ENCODE measurements at regions not wholly inside any gene's neighbourhood (a gene's known extent, or its start where the extent isn't known, plus 50 kb on each side); places are given as distances from the start of the nearest gene placed in this dataset.

GRCh38 chr16:77085981-77086380, 105.0 kb upstream of the MON1B start:
- TF ChIP-seq TAF1 (IDR thresholded peaks at IDR 0.05; ENCODE audit: borderline replicate concordance, insufficient read depth, low read length) (no peak), POLR2AphosphoS5 (IDR thresholded peaks at IDR 0.05; ENCODE audit: low read depth, low read length) (no peak), FOXP2 (optimal IDR thresholded peaks at IDR 0.05; ENCODE audit: borderline replicate concordance, extremely low read depth, extremely low read length, insufficient read depth) (no peak), SIN3A (IDR thresholded peaks at IDR 0.05; ENCODE audit: borderline replicate concordance, insufficient read depth, low read length) (no peak)
- TF ChIP-seq, protein P1, sequence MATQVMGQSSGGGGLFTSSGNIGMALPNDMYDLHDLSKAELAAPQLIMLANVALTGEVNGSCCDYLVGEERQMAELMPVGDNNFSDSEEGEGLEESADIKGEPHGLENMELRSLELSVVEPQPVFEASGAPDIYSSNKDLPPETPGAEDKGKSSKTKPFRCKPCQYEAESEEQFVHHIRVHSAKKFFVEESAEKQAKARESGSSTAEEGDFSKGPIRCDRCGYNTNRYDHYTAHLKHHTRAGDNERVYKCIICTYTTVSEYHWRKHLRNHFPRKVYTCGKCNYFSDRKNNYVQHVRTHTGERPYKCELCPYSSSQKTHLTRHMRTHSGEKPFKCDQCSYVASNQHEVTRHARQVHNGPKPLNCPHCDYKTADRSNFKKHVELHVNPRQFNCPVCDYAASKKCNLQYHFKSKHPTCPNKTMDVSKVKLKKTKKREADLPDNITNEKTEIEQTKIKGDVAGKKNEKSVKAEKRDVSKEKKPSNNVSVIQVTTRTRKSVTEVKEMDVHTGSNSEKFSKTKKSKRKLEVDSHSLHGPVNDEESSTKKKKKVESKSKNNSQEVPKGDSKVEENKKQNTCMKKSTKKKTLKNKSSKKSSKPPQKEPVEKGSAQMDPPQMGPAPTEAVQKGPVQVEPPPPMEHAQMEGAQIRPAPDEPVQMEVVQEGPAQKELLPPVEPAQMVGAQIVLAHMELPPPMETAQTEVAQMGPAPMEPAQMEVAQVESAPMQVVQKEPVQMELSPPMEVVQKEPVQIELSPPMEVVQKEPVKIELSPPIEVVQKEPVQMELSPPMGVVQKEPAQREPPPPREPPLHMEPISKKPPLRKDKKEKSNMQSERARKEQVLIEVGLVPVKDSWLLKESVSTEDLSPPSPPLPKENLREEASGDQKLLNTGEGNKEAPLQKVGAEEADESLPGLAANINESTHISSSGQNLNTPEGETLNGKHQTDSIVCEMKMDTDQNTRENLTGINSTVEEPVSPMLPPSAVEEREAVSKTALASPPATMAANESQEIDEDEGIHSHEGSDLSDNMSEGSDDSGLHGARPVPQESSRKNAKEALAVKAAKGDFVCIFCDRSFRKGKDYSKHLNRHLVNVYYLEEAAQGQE (IDR thresholded peaks at IDR 0.05; ENCODE audit: insufficient read depth in 1 of 2, low read depth in 2 of 2, low read length in 2 of 2), result no peak

GRCh38 chr16:77090062-77090461, 100.9 kb upstream of the MON1B start:
- no peak for TF ChIP-seq FOXP2 (optimal IDR thresholded peaks at IDR 0.05; ENCODE audit: borderline replicate concordance, extremely low read depth, extremely low read length, insufficient read depth)
- TF ChIP-seq TAF1 (IDR thresholded peaks at IDR 0.05; ENCODE audit: borderline replicate concordance, insufficient read depth, low read length), result no peak
- TF ChIP-seq, protein P1 (IDR thresholded peaks at IDR 0.05; ENCODE audit: insufficient read depth in 1 of 2, low read depth in 2 of 2, low read length in 2 of 2), result no peak
- TF ChIP-seq SIN3A (IDR thresholded peaks at IDR 0.05; ENCODE audit: borderline replicate concordance, insufficient read depth, low read length), result no peak
- no peak for TF ChIP-seq POLR2AphosphoS5 (IDR thresholded peaks at IDR 0.05; ENCODE audit: low read depth, low read length)

- TF ChIP-seq SIN3A (IDR thresholded peaks at IDR 0.05; ENCODE audit: borderline replicate concordance, insufficient read depth, low read length), result no peak
- TF ChIP-seq, protein P1 (IDR thresholded peaks at IDR 0.05; ENCODE audit: insufficient read depth in 1 of 2, low read depth in 2 of 2, low read length in 2 of 2), result no peak
- TF ChIP-seq FOXP2 (optimal IDR thresholded peaks at IDR 0.05; ENCODE audit: borderline replicate concordance, extremely low read depth, extremely low read length, insufficient read depth), result no peak
- TF ChIP-seq TAF1 (IDR thresholded peaks at IDR 0.05; ENCODE audit: borderline replicate concordance, insufficient read depth, low read length), result no peak
- no peak for TF ChIP-seq POLR2AphosphoS5 (IDR thresholded peaks at IDR 0.05; ENCODE audit: low read depth, low read length)
These were observed 97.7 kb upstream of the MON1B start for GRCh38 chr16:77093309-77093708.

GRCh38 chr16:77093999-77094398, 97.0 kb upstream of the MON1B start:
- TF ChIP-seq SIN3A (IDR thresholded peaks at IDR 0.05; ENCODE audit: borderline replicate concordance, insufficient read depth, low read length), result no peak
- TF ChIP-seq POLR2AphosphoS5 (IDR thresholded peaks at IDR 0.05; ENCODE audit: low read depth, low read length), result no peak
- TF ChIP-seq, protein P1 (IDR thresholded peaks at IDR 0.05; ENCODE audit: insufficient read depth in 1 of 2, low read depth in 2 of 2, low read length in 2 of 2), result no peak
- no peak for TF ChIP-seq TAF1 (IDR thresholded peaks at IDR 0.05; ENCODE audit: borderline replicate concordance, insufficient read depth, low read length)
- no peak for TF ChIP-seq FOXP2 (optimal IDR thresholded peaks at IDR 0.05; ENCODE audit: borderline replicate concordance, extremely low read depth, extremely low read length, insufficient read depth)

GRCh38 chr16:77111056-77111565, 79.9 kb upstream of the MON1B start:
- TF ChIP-seq SIN3A (IDR thresholded peaks at IDR 0.05; ENCODE audit: borderline replicate concordance, insufficient read depth, low read length), result no peak
- no peak for TF ChIP-seq FOXP2 (optimal IDR thresholded peaks at IDR 0.05; ENCODE audit: borderline replicate concordance, extremely low read depth, extremely low read length, insufficient read depth)
- TF ChIP-seq, protein P1 (IDR thresholded peaks at IDR 0.05; ENCODE audit: insufficient read depth in 1 of 2, low read depth in 2 of 2, low read length in 2 of 2), result no peak
- TF ChIP-seq POLR2AphosphoS5 (IDR thresholded peaks at IDR 0.05; ENCODE audit: low read depth, low read length), result no peak
- TF ChIP-seq TAF1 (IDR thresholded peaks at IDR 0.05; ENCODE audit: borderline replicate concordance, insufficient read depth, low read length), result no peak
